ENCODE measurements at regions not wholly inside any gene's neighbourhood (a gene's known extent, or its start where the extent isn't known, plus 50 kb on each side); places are given as distances from the start of the nearest gene placed in this dataset.

DNA sequence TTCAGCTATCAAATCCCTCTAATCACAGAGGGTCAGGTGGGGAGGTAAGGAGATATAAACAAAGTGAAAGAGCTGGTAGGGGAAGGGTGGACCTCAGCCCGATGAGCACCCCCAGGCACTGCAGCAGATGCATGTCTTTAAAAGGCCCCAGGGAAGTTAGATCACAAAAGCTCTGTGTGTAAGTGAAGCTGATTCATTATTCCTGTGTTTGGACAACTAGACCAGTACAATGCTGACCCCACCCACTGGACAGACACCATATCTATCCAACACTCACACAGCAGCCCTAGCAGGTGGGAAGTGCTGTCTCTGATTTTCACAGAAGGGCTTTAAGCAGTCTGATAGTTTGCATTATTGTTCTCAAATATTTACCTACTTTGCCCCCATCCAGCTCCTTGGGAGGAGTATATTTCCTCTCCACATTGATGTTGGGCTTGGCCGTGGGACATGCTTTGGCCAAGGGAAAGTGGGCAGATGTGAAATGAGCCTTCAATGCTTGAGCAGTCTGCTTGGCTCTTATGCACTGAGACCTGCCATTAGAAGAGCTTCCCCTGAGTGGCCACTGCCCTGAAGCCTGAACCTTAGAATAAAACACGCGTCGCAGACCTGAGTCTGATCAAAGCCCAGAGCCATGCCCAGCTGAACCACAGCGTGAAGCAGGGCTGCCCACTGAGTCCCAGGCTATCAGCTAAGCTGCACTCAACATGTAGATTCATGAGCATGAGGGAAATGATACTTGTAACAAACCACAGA is 111.4 kb downstream of the COPS8 start:
- H3K27ac Mint-ChIP-seq, result no peak overlapping the region
- CTCF ChIA-PET, result interaction anchor here (0.6 kb wide), 1 partner anchor 32 kb away, joined by 4 read pairs; no protein-coding TSS in a partner anchor
- no peaks in the 10 kb centered on the region for H3K36me3 Mint-ChIP-seq
- H3K9me3 Mint-ChIP-seq, result no peaks in the 10 kb centered on the region
- no peaks in the 10 kb centered on the region for H3K4me1 Mint-ChIP-seq
- H3K4me3 Mint-ChIP-seq, result no peak overlapping the region
- H3K27me3 Mint-ChIP-seq, result peaks cover 19% of the 10 kb centered on the region
- no peak for DNase-seq

DNA sequence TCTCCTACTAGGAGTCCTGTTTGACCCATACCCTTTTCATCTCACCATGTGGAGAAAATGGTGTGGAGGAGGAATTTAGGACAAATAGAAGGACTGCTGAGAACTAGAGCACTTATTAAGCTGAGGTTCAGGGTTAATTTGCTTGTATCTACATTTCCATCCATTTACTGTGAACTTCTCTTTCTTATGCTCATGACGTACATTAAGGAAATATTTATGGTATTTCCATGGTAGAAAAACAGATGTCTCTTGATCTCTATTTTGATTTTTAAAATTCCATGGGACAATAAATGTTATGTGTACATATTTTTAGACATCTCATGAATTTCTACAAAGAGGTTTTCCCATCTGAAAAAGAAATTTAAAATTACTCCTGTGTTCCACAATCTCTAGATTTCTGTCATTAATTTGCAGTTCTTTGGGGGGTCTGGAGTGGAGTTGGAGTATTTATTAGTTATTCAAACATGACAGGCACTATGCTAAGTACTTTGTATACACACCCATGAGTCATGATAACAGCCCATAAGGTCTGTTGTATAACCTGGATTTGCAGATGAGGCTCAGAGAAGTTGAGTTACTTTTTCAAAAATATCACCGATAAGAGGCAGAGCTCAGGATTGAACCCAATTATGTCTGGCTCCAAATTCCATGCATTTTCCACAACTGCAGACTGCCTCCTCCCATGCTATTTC is 112.6 kb downstream of the COPS8 start:
- no peak for DNase-seq
- CTCF ChIA-PET, result no interaction called here
- peaks cover 19% of the 10 kb centered on the region for H3K27me3 Mint-ChIP-seq
- no peak overlapping the region for H3K4me3 Mint-ChIP-seq
- H3K4me1 Mint-ChIP-seq, result no peaks in the 10 kb centered on the region
- H3K36me3 Mint-ChIP-seq, result no peaks in the 10 kb centered on the region
- no peaks in the 10 kb centered on the region for H3K9me3 Mint-ChIP-seq
- no peak overlapping the region for H3K27ac Mint-ChIP-seq

DNA sequence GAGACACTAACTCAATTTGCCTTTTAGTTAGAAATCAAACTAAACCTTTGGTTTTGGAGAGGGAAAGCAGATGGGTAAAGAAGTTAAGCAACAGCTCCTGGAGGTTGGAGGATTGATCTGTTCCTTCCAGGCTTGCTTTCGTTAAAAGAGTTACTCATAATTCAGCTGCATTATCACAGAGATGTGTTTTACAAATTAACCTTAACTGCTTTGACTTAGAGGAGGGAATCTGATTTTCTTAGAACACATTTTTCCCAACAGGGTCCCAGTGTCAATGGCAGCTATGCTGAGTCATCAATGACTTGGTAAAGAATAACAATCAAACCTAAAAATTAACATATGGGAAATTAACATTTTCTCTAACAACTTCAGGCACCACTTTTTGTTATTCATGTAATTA is 113.4 kb downstream of the COPS8 start:
- no peak overlapping the region for H3K4me3 Mint-ChIP-seq
- CTCF ChIA-PET, result no interaction called here
- H3K4me1 Mint-ChIP-seq, result no peaks in the 10 kb centered on the region
- peaks cover 19% of the 10 kb centered on the region for H3K27me3 Mint-ChIP-seq
- no peak overlapping the region for H3K27ac Mint-ChIP-seq
- no peaks in the 10 kb centered on the region for H3K36me3 Mint-ChIP-seq
- no peak for DNase-seq
- no peaks in the 10 kb centered on the region for H3K9me3 Mint-ChIP-seq

DNA sequence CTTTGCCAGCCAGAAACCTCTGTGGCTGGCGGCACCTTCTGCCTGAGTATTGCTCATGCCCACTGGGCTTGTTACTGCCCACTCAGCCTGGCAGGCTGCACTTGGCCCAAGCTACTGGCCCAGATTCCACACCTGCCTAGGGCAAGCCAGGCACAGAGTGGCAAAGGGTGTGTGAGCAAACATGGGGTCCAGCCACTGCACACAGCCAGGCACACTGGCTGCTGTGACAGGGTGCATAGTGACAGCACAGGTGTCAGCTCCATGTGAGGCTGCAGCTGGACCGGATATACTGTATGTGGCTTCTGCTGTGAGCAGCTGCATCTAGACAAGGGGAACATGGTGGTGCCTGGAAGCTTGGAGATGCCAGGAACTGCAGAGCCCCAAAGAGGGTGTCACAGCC is 113.9 kb downstream of the COPS8 start:
- CTCF ChIA-PET, result no interaction called here
- Mint-ChIP-seq H3K9me3 (no peaks in the 10 kb centered on the region), H3K4me1 (no peaks in the 10 kb centered on the region), H3K27ac (no peak overlapping the region), H3K4me3 (no peak overlapping the region), H3K27me3 (peaks cover 19% of the 10 kb centered on the region), H3K36me3 (no peaks in the 10 kb centered on the region)
- DNase-seq, result no peak

DNA sequence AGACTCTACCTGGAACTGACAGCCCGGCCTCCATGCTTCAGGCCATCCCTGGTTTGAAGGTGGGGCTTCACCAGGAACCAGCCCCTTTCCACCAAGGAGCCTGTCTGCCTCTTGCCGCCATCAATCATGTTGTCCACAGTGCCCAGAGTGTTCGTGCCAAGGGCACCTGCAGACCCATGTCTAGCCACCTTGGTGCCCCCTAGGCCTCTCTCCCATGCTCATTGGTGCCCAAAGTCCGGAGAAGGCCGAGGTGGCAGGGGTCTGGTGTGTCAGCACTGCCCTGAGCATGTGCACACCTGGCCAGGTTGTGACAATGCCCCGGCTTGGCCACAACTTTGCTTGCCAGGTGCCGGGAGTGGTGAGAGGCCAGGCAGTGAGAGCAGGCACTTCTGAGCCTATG is 114.8 kb downstream of the COPS8 start:
- no peak overlapping the region for H3K27ac Mint-ChIP-seq
- no peak for DNase-seq
- H3K9me3 Mint-ChIP-seq, result no peaks in the 10 kb centered on the region
- H3K36me3 Mint-ChIP-seq, result no peaks in the 10 kb centered on the region
- peaks cover 19% of the 10 kb centered on the region for H3K27me3 Mint-ChIP-seq
- CTCF ChIA-PET, result no interaction called here
- H3K4me1 Mint-ChIP-seq, result no peaks in the 10 kb centered on the region
- H3K4me3 Mint-ChIP-seq, result no peak overlapping the region

DNA sequence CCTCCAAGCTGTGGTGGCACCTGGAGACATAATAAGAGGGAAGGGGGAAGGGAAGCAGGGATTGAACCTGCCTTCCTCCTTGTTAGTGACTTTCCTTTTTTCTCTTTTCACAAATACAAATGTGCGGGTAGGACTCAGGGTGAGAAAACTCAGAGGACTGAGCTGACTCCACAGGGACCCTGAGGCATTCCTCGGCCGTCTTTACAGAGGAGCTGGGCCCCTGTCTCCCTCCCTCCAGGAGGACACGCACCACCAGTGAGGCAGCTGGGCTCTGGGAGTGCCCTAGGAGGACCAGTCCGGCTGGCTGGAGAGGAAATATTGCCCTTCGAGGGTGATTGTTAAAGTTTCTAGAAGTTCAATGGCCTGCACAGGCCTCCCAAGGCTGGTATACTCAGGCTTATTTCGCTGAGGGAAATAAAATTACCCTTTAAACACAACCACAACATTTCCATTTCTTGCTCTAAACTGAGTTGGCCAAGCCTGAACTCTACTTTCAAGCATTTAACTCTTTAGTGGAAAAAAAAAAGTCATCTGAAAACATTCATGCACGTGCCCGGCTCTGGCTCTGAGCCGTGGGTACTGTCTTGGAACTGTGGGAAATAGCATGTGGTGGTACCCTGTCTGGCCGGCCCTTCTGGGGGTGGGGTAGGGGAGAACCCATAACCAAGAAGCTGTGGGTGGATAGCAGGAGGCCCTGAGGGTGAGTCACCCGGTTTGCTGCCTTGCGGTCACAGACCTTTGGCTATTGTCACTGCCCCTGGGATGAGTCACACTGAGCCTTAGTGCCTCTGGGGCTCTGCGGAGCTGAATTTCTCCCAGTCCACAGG is 116.0 kb downstream of the COPS8 start:
- no peaks in the 10 kb centered on the region for H3K9me3 Mint-ChIP-seq
- no peak overlapping the region for H3K4me3 Mint-ChIP-seq
- CTCF ChIA-PET, result no interaction called here
- no peaks in the 10 kb centered on the region for H3K4me1 Mint-ChIP-seq
- no peak overlapping the region for H3K27ac Mint-ChIP-seq
- H3K36me3 Mint-ChIP-seq, result no peaks in the 10 kb centered on the region
- no peak for DNase-seq
- H3K27me3 Mint-ChIP-seq, result peaks cover 17% of the 10 kb centered on the region

DNA sequence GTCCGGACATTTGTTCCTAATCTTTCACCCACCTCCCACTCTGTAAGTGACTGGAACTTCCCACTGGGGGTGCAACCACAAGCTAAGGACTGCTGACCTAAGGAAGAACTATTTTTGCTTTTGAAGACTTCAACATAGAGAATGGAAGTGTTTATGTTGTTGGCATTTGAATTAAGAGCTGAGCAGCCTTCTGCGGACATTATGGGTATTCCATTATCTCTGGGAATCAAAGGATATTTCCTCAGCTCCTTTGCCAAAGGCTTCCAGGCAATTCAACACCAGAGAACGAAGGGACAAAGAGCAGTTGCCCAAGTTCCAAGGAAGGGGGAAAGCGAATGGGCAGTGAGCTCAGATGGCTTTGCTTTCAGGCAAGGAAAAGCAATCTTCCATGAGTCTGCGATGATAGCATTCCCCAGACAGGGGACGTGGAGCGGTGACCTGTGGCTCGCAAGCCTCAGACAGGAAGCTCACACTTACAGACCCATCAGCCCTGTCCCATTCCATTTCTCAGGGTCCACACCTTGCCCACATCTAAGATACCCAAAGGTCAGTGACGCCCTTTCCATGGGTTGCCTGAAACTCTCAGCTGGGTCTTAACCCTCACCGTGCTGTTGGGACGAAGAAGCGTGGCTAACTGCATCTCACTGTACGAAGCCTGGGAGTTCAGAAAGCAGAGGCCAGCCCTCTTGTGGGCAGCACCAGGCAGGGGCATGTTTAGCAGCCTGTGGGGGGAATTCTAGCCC is 116.8 kb downstream of the COPS8 start:
- no peak for DNase-seq
- no peaks in the 10 kb centered on the region for H3K36me3 Mint-ChIP-seq
- no peak overlapping the region for H3K27ac Mint-ChIP-seq
- CTCF ChIA-PET, result no interaction called here
- peaks cover 13% of the 10 kb centered on the region for H3K27me3 Mint-ChIP-seq
- H3K4me1 Mint-ChIP-seq, result no peaks in the 10 kb centered on the region
- no peaks in the 10 kb centered on the region for H3K9me3 Mint-ChIP-seq
- no peak overlapping the region for H3K4me3 Mint-ChIP-seq

DNA sequence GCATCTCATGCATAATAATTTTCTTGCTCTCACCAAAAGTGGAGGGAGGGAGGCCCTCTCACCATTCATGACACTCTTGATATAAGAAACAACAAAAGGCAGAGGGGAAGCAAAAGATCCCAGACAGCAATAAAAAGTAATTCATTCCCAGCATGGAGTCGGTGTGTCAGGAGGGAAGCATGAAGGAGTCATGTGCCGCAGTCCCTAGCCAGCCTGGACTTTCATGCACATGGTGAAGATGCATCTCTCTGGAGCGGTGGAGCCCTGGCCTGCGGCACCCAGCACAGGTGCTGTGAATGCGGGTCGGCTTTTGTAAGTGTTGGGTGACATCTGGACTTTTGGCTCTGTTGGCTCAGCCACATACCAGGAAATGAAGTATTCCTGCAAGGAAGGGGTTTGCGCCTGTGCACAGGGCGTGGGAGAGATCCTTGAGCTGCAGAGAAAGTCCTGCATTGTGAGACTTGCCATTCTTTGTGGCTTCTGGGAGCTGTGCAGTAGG is 119.4 kb downstream of the COPS8 start:
- Mint-ChIP-seq H3K36me3 (no peaks in the 10 kb centered on the region), H3K9me3 (no peaks in the 10 kb centered on the region)
- CTCF ChIA-PET, result no interaction called here

DNA sequence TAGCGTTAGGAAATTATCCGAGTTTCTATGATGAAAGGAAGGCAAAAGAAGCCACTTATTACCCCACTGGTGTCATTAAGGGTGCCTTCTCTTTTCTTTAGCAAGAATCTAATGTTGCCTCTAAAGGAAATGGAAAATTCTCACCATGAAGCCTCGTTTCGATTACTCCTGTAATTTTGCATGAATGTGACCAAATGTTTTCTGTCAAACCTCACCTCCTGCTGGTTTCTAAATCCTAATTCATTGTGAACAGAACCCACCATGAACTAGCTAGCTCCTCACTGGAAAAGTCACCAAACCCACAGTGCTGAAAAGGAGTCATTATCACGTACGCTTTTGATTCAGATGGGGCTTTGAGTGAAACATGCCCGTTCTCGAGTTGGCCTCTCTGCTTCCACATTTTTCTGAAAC is 119.9 kb downstream of the COPS8 start:
- H3K36me3 Mint-ChIP-seq, result no peaks in the 10 kb centered on the region
- CTCF ChIA-PET, result no interaction called here
- no peak overlapping the region for H3K27ac Mint-ChIP-seq
- H3K4me1 Mint-ChIP-seq, result no peaks in the 10 kb centered on the region
- H3K9me3 Mint-ChIP-seq, result no peaks in the 10 kb centered on the region
- no peak overlapping the region for H3K4me3 Mint-ChIP-seq
- DNase-seq, result no peak
- peaks cover 4% of the 10 kb centered on the region for H3K27me3 Mint-ChIP-seq

More for the DNA sequence above, 119.4 kb downstream of the COPS8 start:
- Mint-ChIP-seq H3K4me3 (no peak overlapping the region), H3K27me3 (peaks cover 9% of the 10 kb centered on the region), H3K27ac (no peak overlapping the region), H3K4me1 (no peaks in the 10 kb centered on the region)
- DNase-seq, result no peak

DNA sequence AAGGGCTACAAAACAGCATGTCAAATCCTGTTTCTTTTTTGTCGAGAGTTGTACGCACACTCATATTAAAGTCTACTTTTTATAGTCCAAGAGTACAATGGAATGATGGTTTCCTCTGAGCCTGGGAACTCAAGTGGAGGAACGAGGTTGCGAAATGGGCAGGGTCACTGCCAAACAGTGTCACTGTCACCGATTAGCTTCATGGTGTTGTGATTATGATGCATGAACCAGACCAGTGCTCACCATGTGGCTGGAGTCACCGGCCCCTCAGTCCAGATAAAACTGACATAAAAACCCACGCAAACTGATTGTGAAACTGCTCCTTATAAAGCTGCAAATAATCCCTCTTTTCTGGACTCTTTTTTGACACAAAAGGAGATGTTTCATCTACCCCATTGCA is 122.0 kb downstream of the COPS8 start:
- no peak overlapping the region for H3K4me3 Mint-ChIP-seq
- CTCF ChIA-PET, result no interaction called here

DNA sequence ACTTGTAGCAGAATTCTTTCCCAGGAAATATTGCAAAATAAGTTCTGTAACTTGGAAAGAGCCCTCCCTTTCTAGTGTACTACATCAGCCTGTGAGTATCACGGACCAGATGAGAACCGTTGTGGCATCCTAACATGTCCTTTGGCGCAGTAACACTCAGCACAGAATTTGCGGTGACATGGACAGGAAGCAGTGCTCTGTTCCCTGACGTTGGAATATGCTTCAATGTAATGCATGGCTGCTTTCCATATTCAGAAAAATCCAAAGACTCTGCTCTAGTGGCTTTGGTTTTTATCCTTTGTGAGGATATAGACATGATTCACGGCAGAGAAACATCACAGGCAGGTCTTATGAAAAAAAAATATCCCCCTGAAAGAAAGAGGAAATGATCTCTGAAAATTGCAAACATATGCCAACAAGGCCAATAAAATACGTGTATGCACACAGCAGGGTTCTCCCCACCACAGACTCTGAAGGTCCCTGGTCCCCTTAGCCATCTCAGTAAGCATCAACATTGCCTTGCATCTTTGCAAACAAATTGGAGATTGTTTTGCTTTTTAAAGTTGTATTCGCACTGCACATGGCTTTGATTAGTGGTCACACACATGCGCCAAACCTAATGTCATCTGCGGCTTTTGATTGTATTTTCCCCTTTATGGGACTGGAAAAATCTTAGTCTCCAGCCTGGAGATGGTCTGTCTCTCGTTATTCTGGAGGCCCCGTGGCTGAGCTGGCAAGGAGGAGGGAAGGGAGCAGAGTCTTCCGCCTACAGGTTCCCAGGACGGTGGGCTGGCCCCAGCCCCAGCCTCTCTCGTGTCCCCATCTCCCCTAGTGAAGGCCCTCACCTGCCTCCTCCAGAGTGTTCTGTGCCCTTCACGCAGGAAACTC is 122.9 kb downstream of the COPS8 start:
- Mint-ChIP-seq H3K4me1 (no peaks in the 10 kb centered on the region), H3K4me3 (no peak overlapping the region), H3K9me3 (no peaks in the 10 kb centered on the region), H3K27ac (no peak overlapping the region), H3K27me3 (peaks cover 3% of the 10 kb centered on the region), H3K36me3 (no peaks in the 10 kb centered on the region)
- DNase-seq, result no peak
- CTCF ChIA-PET, result no interaction called here

More for the DNA sequence above, 122.0 kb downstream of the COPS8 start:
- Mint-ChIP-seq H3K27me3 (peaks cover 3% of the 10 kb centered on the region), H3K9me3 (no peaks in the 10 kb centered on the region), H3K36me3 (no peaks in the 10 kb centered on the region), H3K27ac (no peak overlapping the region), H3K4me1 (no peaks in the 10 kb centered on the region)
- no peak for DNase-seq

DNA sequence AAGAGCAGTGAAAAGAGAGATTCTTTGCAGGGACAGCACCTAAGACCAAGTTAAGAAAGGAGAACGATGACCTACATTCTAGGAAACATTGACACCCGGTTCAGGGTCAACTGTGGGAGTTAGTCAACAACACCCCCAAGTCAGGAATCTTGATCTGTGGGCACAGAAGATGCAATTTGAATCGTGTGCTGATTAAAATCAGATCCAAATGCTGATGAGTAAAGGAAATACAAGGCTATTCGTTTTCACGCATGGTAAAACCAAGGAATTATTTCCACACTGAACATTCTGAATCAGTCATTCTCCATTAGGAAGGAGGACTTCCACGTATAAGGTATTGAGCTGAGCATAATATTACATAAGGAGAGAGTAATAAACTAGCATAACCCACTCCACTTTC is 124.2 kb downstream of the COPS8 start:
- Mint-ChIP-seq H3K27me3 (peaks cover 3% of the 10 kb centered on the region), H3K27ac (no peak overlapping the region), H3K9me3 (no peaks in the 10 kb centered on the region), H3K36me3 (no peaks in the 10 kb centered on the region), H3K4me3 (no peak overlapping the region), H3K4me1 (no peaks in the 10 kb centered on the region)
- CTCF ChIA-PET, result no interaction called here
- no peak for DNase-seq

DNA sequence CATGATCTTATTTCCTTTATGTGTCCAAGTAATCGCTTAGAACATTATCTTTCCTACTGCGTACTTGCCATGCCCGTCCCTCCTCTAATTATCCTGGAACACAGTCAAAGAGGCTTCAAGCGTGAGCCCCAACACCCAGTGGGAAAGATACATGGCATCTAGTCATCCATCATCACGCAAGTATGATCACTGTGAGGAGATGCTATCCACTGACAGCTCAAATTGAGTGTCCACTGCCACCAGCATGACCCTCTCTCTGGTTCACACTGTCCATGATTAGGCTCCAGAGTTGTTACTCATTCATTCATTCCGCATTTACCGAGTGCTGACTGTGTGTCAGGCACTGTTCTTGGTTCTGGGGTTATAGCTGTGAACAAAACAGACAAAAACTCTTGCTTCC is 124.6 kb downstream of the COPS8 start:
- CTCF ChIA-PET, result no interaction called here
- H3K36me3 Mint-ChIP-seq, result no peaks in the 10 kb centered on the region

More for the DNA sequence above, 124.6 kb downstream of the COPS8 start:
- Mint-ChIP-seq H3K4me1 (no peaks in the 10 kb centered on the region), H3K27ac (no peak overlapping the region), H3K4me3 (no peak overlapping the region), H3K9me3 (no peaks in the 10 kb centered on the region), H3K27me3 (peaks cover 3% of the 10 kb centered on the region)
- no peak for DNase-seq

Data from activated naive CD4-positive, alpha-beta T cell treated with anti-CD3 and anti-CD28 coated beads, Interleukin-2, amount 10 ng/mL, durations not matched to agents 7 days and 5 days (primary cell).